AG09309 (cell line): ENCODE measurements at regions not wholly inside any gene's neighbourhood (a gene's known extent, or its start where the extent isn't known, plus 50 kb on each side); places are given as distances from the start of the nearest gene placed in this dataset.

Experiments used
- DNase-seq: peaks from one replicate; pipeline ENCODE4 v3.0.0-alpha.2; 2010; ENCODE audit warnings: low read depth
- H3K4me3 ChIP-seq: 2 replicates; pipeline ENCODE4 v1.5.1; 2011; ENCODE audit warnings: mild to moderate bottlenecking, low read depth, low read length, moderate library complexity; ENCODE audit not compliant: control insufficient read depth
- CTCF ChIP-seq: IDR thresholded peaks from 2 replicates; pipeline ENCODE4 v1.5.1; 2011; ENCODE audit warnings: mild to moderate bottlenecking, low read depth, low read length, inconsistent platforms; ENCODE audit not compliant: insufficient read depth, control insufficient read depth; ENCODE audit errors: missing control alignments

GRCh38 chr1:90174246-90174645 is 179.3 kb downstream of the ZNF326 start:
- no peak for DNase-seq
- TF ChIP-seq CTCF: no peak
- H3K4me3 ChIP-seq: no peak overlapping the region

GRCh38 chr1:90162216-90162615 is 167.3 kb downstream of the ZNF326 start:
- no peak for DNase-seq
- no peak for TF ChIP-seq CTCF
- no peak overlapping the region for H3K4me3 ChIP-seq

- DNase-seq: no peak
- TF ChIP-seq CTCF: no peak
- no peak overlapping the region for H3K4me3 ChIP-seq
Measured at GRCh38 chr1:90161625-90162024, 166.7 kb downstream of the ZNF326 start.

GRCh38 chr1:90155721-90156487 is 161.0 kb downstream of the ZNF326 start:
- no peak for TF ChIP-seq CTCF
- DNase-seq: no peak
- H3K4me3 ChIP-seq: no peak overlapping the region

GRCh38 chr1:90154711-90155110 is 159.8 kb downstream of the ZNF326 start:
- TF ChIP-seq CTCF: no peak

GRCh38 chr1:90149101-90149500 is 154.2 kb downstream of the ZNF326 start:
- no peak overlapping the region for H3K4me3 ChIP-seq
- TF ChIP-seq CTCF: no peak
- no peak for DNase-seq

More at GRCh38 chr1:90154711-90155110, 159.8 kb downstream of the ZNF326 start:
- DNase-seq: no peak
- no peak overlapping the region for H3K4me3 ChIP-seq
